NB4 (cell line): ENCODE measurements at regions not wholly inside any gene's neighbourhood (a gene's known extent, or its start where the extent isn't known, plus 50 kb on each side); places are given as distances from the start of the nearest gene placed in this dataset.

Experiments used
- CTCF ChIP-seq: IDR thresholded peaks from one replicate; pipeline ENCODE4 v1.5.1; 2012; ENCODE audit warnings: low read depth, low read length
- POLR2A ChIP-seq: IDR thresholded peaks from 2 replicates; pipeline ENCODE4 v1.6.1; 2011; ENCODE audit warnings: mild to moderate bottlenecking; ENCODE audit not compliant: insufficient read length; ENCODE audit errors: extremely low read depth

GRCh38 chr5:158606233-158606632 is 493.5 kb downstream of the EBF1 start:
- no peak for TF ChIP-seq CTCF
- TF ChIP-seq POLR2A: no peak
